HG03025 (cell line): ENCODE measurements at regions not wholly inside any gene's neighbourhood (a gene's known extent, or its start where the extent isn't known, plus 50 kb on each side); places are given as distances from the start of the nearest gene placed in this dataset.

Source experiments
- ATAC-seq: cut with Tn5 transposase; IDR thresholded peaks from one replicate; pipeline ENCODE4 v1.9.1; 2021; ENCODE audit warnings: mild to moderate bottlenecking, moderate library complexity; ENCODE audit not compliant: unreplicated experiment, low FRiP score

GRCh38 chr6:163923658-163924411 is 509.3 kb downstream of the QKI start:
- no peak for ATAC-seq

- no peak for ATAC-seq
These were observed 508.0 kb downstream of the QKI start for GRCh38 chr6:163922562-163922961.

GRCh38 chr6:163919652-163920051 is 505.1 kb downstream of the QKI start:
- ATAC-seq: no peak

DNA sequence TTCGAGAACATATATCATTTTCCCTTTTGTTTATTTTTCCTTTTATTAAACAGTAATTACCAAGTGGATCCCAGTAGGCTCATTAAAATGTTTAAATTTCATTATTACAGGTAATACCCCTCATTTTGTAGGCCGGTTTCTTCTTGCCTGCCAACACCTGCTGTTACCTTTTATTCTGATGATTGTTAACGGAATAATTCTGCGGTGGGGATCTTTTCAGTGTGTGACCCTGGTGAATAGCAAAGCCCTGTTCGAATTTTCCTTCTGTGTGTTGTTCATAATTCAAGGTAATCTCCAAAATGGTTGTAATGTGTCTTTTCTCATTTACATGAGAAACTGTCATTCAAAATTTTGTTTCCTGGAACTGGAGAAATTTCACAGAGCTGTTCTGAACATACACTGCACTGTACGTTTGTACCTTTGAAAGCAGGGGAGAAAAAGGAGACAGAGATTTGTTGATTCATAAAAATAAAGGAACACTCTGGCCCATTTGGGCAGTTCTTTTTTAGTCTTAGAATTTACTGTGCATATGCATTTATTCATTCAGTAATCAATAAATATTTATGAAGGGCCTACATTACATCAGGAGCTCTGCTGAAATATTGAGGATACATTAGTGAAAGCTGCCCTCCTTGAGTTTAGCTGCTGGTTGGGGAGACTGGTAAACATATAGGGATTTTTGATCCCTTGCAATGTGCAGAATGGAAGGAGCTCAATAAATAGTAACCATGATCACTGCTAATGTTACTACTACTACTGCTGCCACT is 502.0 kb downstream of the QKI start:
- no peak for ATAC-seq

DNA sequence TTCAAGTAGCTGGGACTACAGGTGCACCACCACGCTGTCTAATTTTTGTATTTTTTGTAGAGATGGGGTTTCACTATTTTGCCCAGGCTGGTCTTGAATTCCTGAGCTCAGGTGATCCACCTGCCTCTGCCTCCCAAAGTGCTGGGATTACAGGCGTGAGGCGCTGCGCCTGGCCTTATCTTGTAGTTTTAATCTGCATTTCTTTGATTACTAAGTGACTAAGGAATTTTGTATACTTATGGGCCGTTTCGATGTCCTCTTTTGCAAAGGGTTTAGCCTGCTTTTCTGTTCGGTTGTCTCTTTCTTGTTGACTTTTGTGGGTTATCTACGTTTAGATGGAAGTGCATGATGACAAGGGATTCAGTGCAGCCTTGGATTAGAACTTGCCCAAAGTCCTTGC is 500.6 kb downstream of the QKI start:
- ATAC-seq: no peak

DNA sequence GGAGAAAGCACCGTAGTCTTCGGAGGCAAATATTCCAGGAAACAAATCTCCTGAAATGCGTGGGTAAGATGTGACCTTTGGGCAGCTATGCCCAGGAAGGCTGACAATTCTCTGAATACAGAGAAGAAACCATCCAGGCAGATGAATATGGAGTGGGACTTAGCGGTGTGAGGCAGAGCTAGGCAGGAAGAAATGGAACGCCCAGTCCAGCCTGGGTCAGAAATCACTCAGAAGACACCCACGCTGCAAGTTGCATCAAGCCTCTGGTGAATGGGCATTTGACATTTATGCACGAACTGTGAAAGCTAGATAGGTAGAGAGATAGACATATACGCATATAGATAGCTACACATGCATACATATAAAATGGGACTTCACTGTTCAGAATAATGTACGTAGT is 498.5 kb downstream of the QKI start:
- no peak for ATAC-seq

DNA sequence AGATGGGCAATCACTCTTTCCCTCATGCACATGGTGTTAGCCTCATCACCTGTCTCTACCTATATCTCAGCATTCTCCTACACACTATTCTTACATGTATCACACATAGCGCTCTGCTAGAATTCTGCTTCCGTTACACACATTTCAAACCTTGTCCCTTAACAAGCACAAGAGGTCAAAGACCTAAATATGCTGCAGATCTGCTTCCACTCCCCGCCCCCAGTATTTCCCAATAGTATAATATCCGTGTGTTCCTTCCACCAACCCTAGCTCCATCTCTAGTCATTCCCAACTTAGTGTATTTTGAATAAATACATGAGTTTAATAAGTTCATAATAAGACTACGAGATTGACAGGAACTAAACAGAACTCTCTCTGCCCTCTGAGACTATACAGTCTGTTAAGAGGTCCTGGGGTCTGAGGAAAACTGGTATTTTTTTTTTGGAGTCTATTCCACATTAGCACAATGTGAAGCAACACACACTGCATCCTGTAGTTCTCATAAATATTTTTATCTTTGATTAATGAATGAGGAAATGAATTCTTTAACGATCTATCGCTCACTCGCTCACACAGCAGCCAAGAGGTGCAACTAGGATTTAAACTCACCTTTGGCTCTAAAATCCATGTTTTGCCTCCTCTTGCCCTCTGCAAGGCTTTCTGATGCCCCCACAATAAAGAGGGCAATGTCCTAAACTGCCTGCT is 491.6 kb downstream of the QKI start:
- ATAC-seq: no peak

DNA sequence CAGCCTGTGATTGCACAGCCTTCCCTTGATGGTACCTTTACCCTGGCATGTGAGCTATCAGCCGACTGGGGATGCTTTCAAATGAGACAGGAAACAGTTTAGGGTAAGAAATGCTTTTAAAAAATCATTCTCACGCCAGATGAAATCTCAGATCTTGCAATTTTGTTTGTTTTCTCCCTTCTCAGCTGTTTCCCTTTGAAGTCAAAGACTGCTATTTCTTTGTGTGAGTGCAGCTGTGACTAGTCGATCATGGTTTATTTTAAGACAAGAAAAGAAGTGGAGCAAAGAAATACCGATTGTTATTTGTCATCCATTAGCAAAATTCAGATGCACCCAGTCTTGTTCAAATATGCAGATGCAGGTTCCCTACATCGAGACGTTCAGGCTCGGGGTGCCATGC is 489.7 kb downstream of the QKI start:
- ATAC-seq: no peak

DNA sequence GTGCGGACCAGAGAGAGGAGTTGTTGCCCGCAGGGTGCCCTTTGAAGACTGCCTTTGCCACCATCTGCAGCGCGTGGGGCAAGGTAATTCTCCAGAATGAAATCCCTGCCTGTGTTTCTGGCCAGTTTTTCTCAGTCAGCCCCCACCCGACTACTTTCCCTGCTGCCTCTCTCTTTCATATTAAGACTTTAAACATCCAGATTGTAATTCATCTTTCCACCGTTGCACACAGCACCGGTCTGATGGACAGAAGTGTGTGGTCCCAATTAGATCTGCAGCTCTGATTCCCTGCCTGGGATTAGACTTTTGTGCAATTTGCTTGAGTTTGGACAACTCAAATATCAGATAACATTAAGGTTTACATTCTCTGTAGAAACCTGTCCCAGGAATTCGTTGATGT is 489.0 kb downstream of the QKI start:
- ATAC-seq: no peak

DNA sequence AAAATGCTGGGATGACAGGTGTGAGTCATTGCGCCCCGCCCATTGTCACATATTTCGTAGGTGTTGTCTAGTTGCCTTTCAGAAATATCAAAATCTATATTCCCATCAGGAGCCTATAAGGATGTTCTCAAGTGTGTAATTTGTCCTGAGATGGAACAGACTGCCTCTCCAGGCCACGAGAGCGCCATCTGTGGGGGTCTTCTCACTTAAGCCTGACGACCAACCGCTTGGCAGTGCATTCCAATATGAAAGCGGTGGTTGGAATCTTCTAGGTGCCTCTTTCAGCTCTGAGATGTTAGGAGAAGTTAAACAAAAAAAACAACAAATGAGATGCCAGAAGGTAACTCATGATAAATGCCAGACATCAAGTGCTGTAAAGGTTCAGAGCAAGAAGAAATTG is 488.5 kb downstream of the QKI start:
- ATAC-seq: no peak

DNA sequence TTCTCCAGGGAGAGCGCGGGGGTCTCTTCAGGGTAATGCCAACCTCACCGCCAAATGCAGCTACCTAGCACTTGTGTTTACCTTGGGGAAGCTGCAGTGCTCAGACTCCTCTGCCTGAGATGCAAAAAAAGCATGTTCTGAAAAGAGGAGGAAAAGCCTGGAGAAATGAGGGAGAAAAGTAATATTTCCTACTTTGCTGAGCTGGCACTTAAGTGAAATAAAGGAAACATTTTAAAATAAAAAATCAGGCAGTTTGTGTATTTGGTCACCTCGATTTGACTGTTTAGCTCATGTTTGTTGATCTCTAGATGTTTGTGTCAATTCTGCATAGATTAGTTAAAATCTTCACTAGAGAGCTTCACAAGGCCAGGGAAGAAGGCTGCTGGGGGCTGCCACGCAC is 487.2 kb downstream of the QKI start:
- no peak for ATAC-seq

DNA sequence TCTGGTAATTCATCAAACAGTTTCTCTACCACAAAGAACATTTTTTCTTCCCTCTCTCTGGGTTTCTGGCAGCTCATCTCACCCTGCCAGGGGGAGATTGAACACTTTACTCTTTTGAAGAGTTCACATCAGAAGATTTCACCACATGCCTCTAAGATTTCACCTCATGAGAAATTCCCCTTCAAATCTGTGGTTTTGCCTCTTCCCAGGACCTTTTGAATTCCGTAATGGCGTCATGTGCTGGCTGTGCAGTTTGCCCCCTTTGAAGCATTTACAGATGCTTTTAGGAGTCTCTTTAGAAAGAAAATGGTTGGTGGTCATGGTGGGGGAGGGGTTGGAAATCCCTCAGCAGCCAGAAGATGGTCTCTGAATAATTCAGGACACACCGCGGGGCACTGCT is 486.1 kb downstream of the QKI start:
- ATAC-seq: no peak

- ATAC-seq: no peak
These were observed 483.2 kb downstream of the QKI start for GRCh38 chr6:163897669-163898068.

GRCh38 chr6:163897030-163897429 is 482.5 kb downstream of the QKI start:
- no peak for ATAC-seq

DNA sequence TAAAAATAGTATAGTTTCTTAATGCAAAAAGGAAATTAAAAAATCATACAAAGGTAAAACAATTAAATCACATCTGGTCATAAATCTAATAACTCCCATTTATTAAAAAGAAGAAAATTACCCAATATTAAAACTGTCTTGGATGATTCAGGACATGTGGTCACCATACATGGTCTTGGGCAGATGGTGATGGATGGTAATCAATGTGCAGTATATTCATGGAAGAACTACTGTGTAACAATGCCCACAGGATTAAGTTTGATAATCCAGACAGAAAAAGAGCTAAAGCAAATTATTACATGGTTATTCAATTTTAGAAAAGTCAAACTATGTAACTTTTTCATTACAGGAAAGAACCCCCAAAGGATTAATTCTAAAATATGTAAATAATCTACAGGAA is 480.6 kb downstream of the QKI start:
- ATAC-seq: no peak

- ATAC-seq: no peak
These were observed 479.2 kb downstream of the QKI start for GRCh38 chr6:163893609-163894189.

DNA sequence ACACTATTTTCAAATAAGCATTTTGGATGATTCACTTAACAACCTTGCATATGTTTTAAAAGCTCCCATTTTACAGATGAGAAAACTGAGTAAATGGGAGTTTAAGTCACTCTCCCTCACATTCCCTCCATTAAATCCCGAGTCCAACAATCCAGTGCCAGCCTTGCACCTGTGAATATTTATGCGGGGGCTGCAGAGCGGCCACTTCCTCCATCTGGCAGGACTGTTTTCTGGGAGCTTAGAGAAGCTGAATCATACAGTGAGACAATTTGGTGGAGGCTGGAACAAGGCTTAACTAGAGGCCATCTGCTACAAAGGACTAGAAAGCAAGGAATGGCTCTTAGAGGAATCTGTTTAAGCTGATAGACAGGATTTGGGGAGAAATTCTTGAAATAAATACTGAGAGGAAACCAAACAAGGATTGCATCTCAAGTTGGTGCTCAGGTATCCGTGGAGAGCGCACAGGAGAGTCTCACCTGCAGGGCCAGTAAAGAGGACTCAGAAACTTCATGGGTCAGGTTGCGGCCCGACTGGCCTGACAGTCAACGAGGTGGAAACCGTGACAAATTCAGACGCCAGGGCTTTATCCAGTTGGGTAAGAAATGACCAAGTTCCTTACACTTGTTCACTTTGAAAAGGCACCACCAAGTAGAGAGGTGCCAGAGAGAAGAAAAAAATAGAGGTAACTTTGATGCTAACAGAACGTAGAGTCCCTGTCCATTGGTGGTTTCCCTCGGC is 478.5 kb downstream of the QKI start:
- no peak for ATAC-seq

DNA sequence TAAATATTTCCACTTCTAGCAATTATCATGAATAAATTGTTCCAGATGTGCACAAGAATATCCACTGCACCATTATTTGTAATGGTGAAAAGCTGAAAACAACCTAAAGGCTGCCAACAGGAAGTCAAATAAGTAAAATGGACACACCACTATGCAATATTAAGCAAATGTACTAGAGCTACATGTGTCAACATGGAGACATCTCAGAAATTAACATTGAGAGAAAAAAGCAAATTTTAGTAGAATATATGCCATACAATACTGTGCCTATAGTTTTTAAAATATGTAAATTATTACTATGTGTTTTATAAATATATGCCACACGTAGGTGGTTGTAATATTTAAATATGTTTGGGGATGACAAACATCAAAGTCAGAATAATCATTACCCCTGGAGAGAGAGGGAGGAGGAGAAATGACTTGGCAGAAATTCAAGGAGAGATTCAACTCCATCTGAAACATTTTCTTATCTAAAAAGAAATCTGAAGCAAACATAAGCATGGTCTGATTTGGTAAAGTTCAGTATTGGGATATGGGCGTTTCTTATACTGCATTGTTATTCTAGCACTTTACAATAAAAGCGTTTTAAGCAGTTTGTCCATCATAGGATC is 475.5 kb downstream of the QKI start:
- ATAC-seq: no peak

GRCh38 chr6:163888030-163888819 is 473.7 kb downstream of the QKI start:
- ATAC-seq: no peak
